ENCODE measurements at regions not wholly inside any gene's neighbourhood (a gene's known extent, or its start where the extent isn't known, plus 50 kb on each side); places are given as distances from the start of the nearest gene placed in this dataset.

- DNase-seq = no peak
These were observed 56.6 kb downstream of the SPRY2 start for GRCh38 chr13:80284290-80284689.

GRCh38 chr13:80278706-80279105, 62.2 kb downstream of the SPRY2 start:
- no peak for DNase-seq

- peak; percentile 33 for DNase-seq
These were observed 64.3 kb downstream of the SPRY2 start for GRCh38 chr13:80276371-80277289.

- peak; percentile 4 for DNase-seq
These were observed 66.3 kb downstream of the SPRY2 start for GRCh38 chr13:80274643-80275042.

GRCh38 chr13:80273718-80274117, 67.2 kb downstream of the SPRY2 start:
- DNase-seq = no peak

GRCh38 chr13:80265348-80265747, 75.6 kb downstream of the SPRY2 start:
- peak; percentile 20 for DNase-seq

GRCh38 chr13:80263745-80264513, 77.0 kb downstream of the SPRY2 start:
- no peak for DNase-seq

GRCh38 chr13:80262051-80262695, 78.8 kb downstream of the SPRY2 start:
- no peak for DNase-seq

GRCh38 chr13:80259159-80259558, 81.8 kb downstream of the SPRY2 start:
- no peak for DNase-seq

GRCh38 chr13:80256352-80256932, 84.5 kb downstream of the SPRY2 start:
- DNase-seq = no peak

GRCh38 chr13:80255946-80256345, 85.0 kb downstream of the SPRY2 start:
- no peak for DNase-seq

- DNase-seq = peak; percentile 64
These were observed 89.5 kb downstream of the SPRY2 start for GRCh38 chr13:80251403-80251802.

GRCh38 chr13:80250213-80250810, 90.6 kb downstream of the SPRY2 start:
- peak; percentile 55 for DNase-seq

- DNase-seq = no peak
These were observed 91.3 kb downstream of the SPRY2 start for GRCh38 chr13:80249516-80250212.

GRCh38 chr13:80245162-80245733, 95.7 kb downstream of the SPRY2 start:
- no peak for DNase-seq

- no peak for DNase-seq
These were observed 96.4 kb downstream of the SPRY2 start for GRCh38 chr13:80244574-80244973.

GRCh38 chr13:80242728-80243427, 98.0 kb downstream of the SPRY2 start:
- DNase-seq = no peak

GRCh38 chr13:80239571-80240255, 101.2 kb downstream of the SPRY2 start:
- DNase-seq = no peak

- no peak for DNase-seq
These were observed 101.8 kb downstream of the SPRY2 start for GRCh38 chr13:80239116-80239515.

- DNase-seq = peak; percentile 42
These were observed 103.3 kb downstream of the SPRY2 start for GRCh38 chr13:80237646-80238045.
